HCT116 (cell line): ENCODE measurements at regions not wholly inside any gene's neighbourhood (a gene's known extent, or its start where the extent isn't known, plus 50 kb on each side); places are given as distances from the start of the nearest gene placed in this dataset.

ENCODE experiments used
- ATAC-seq: fragments of 200-7000 bp; cut with Tn5 transposase; 2 replicates; pipeline ENCODE4 v1.9.1; 2020; ENCODE audit warnings: mild to moderate bottlenecking, moderate library complexity
- BruUV-seq: library from RNA; stranded (reverse); fragments of 400-500 nt; replicated peaks from 2 replicates; lab custom pipeline; 2021; lab: Mats Ljungman, UMichigan
- CTCF ChIA-PET: fragments of 300-600 bp; sonication (Branson Sonifier 250); formaldehyde crosslinking; loops from one replicate; lab custom pipeline; 2021; ENCODE audit warnings: antibody characterized with exemption; lab: Charles Lee
- POLR2A ChIA-PET: fragments of 300-600, 350-600 bp; sonication (Branson Sonifier 250); formaldehyde crosslinking; loops from one replicate; lab custom pipeline; 2021; ENCODE audit warnings: antibody characterized with exemption; lab: Charles Lee
- RAD21 ChIA-PET, 2 experiments: fragments of 300-600 bp; sonication (Branson Sonifier 250); formaldehyde crosslinking; loops; one replicate each; lab custom pipeline; 2023; ENCODE audit warnings: low total read pairs in 2 of 2; ENCODE audit not compliant: uncharacterized antibody in 2 of 2, unreplicated experiment in 2 of 2, low non-redundant PET in 1 of 2; lab: Charles Lee
- DNase-seq: peaks from one replicate; pipeline ENCODE4 v3.0.0-alpha.2; 2010; ENCODE audit warnings: low read depth, low spot score
- H2AFZ ChIP-seq: fragments of 200-600 bp; shearing (Covaris generic), sonication (generic); 2 replicates; pipeline ENCODE4 v1.6.1; 2017; ENCODE audit warnings: low read depth, mixed run types, mixed read lengths, antibody characterized with exemption, low read length; ENCODE audit not compliant: poor library complexity, severe bottlenecking
- H3K27ac ChIP-seq: 2 replicates; pipeline ENCODE4 v1.5.1; 2012; ENCODE audit warnings: low read depth, low read length
- H3K27me3 ChIP-seq: fragments of 200-600 bp; sonication (generic); 2 replicates; pipeline ENCODE4 v1.6.1; 2016; ENCODE audit warnings: mixed run types, low read length, mixed read lengths; ENCODE audit not compliant: insufficient read depth
- H3K36me3 ChIP-seq, 2 experiments: fragments of 200-500 bp in 1 of 2; fragments of 200-600 bp in 1 of 2; sonication (Bioruptor generic) in 1 of 2; sonication (generic) in 1 of 2; 2 replicates each; pipeline versions ENCODE4 v1.5.1 to v1.6.1; 2014 to 2016; ENCODE audit warnings: low read length in 2 of 2, inconsistent platforms in 1 of 2, mixed read lengths in 1 of 2, mixed run types in 1 of 2; ENCODE audit not compliant: insufficient read depth in 2 of 2, control insufficient read depth in 1 of 2
- H3K4me1 ChIP-seq, 2 experiments: fragments of 200-600 bp in 1 of 2; sonication (generic) in 1 of 2; 2 replicates each; pipeline versions ENCODE4 v1.5.1 to v1.6.1; 2012 to 2017; ENCODE audit warnings: low read length in 2 of 2, inconsistent platforms in 1 of 2, mild to moderate bottlenecking in 1 of 2, mixed read lengths in 1 of 2, mixed run types in 1 of 2, moderate library complexity in 1 of 2; ENCODE audit not compliant: insufficient read depth in 2 of 2, control insufficient read depth in 1 of 2
- H3K4me2 ChIP-seq: fragments of 200-600 bp; sonication (generic); 2 replicates; pipeline ENCODE4 v1.6.1; 2017; ENCODE audit warnings: mixed run types, low read length, mixed read lengths
- H3K4me3 ChIP-seq, 2 experiments: fragments of 200-600 bp in 1 of 2; sonication (generic) in 1 of 2; replicated peaks in 1 of 2; 2 replicates each; pipeline ENCODE4 v1.5.1; 2011 to 2016; ENCODE audit warnings: low read length in 2 of 2, control low read depth in 1 of 2, low read depth in 1 of 2, mild to moderate bottlenecking in 1 of 2, mixed read lengths in 1 of 2, mixed run types in 1 of 2
- H3K79me2 ChIP-seq: fragments of 200-600 bp; sonication (generic); 2 replicates; pipeline ENCODE4 v1.6.1; 2017; ENCODE audit warnings: mild to moderate bottlenecking, mixed run types, low read length, moderate library complexity, mixed read lengths; ENCODE audit not compliant: insufficient read depth
- H3K9ac ChIP-seq: fragments of 200-600 bp; sonication (generic); 2 replicates; pipeline ENCODE4 v1.6.1; 2016; ENCODE audit warnings: low read length, mixed read lengths
- H3K9me2 ChIP-seq: fragments of 200-600 bp; sonication (generic), shearing (Covaris generic); 2 replicates; pipeline ENCODE4 v1.6.1; 2017; ENCODE audit warnings: mixed run types, mild to moderate bottlenecking, moderate library complexity; ENCODE audit not compliant: insufficient read depth
- H3K9me3 ChIP-seq, 2 experiments: fragments of 200-500 bp in 1 of 2; fragments of 200-600 bp in 1 of 2; sonication (Bioruptor generic) in 1 of 2; sonication (generic) in 1 of 2; 2 replicates each; pipeline ENCODE4 v1.6.1; 2014 to 2017; ENCODE audit warnings: low read length in 2 of 2, mixed read lengths in 2 of 2, inconsistent platforms in 1 of 2, low read depth in 1 of 2, mild to moderate bottlenecking in 1 of 2, mixed run types in 1 of 2, moderate library complexity in 1 of 2; ENCODE audit not compliant: control insufficient read depth in 1 of 2, insufficient read depth in 1 of 2
- H4K20me1 ChIP-seq: fragments of 200-600 bp; sonication (generic), shearing (Covaris generic); 2 replicates; pipeline ENCODE4 v1.6.1; 2017; ENCODE audit warnings: mixed run types, mild to moderate bottlenecking, moderate library complexity; ENCODE audit not compliant: insufficient read depth
- CBX3 ChIP-seq: IDR thresholded peaks from 2 replicates; pipeline ENCODE4 v1.6.1; 2012; ENCODE audit warnings: low read depth
- CEBPB ChIP-seq: IDR thresholded peaks from 2 replicates; pipeline ENCODE4 v1.6.1; 2012; ENCODE audit warnings: low read depth
- CTCF ChIP-seq, 3 experiments: fragments of 200-600 bp in 1 of 3; sonication (generic) in 1 of 3; IDR thresholded peaks in 2 of 3; conservative IDR thresholded peaks in 1 of 3; 2 replicates each; pipeline ENCODE4 v1.5.1; 2012 to 2017; ENCODE audit warnings: low read depth in 2 of 3, low read length in 2 of 3, antibody characterized with exemption in 1 of 3, borderline replicate concordance in 1 of 3, control low read depth in 1 of 3, mild to moderate bottlenecking in 1 of 3, mixed read lengths in 1 of 3, mixed run types in 1 of 3, moderate library complexity in 1 of 3; ENCODE audit not compliant: insufficient read depth in 1 of 3
- EGR1 ChIP-seq: IDR thresholded peaks from 2 replicates; pipeline ENCODE4 v1.6.1; 2012; ENCODE audit warnings: low read depth
- ELF1 ChIP-seq: IDR thresholded peaks from 2 replicates; pipeline ENCODE4 v1.6.1; 2012; ENCODE audit warnings: low read depth, borderline replicate concordance
- EZH2 ChIP-seq: fragments of 200-600 bp; sonication (generic); IDR thresholded peaks from 2 replicates; pipeline ENCODE4 v1.6.1; 2017; ENCODE audit warnings: antibody characterized with exemption, mixed run types
- EZH2phosphoT487 ChIP-seq: fragments of 200-600 bp; IDR thresholded peaks from 2 replicates; pipeline ENCODE4 v1.6.1; 2018; ENCODE audit warnings: antibody characterized with exemption, borderline replicate concordance
- JUND ChIP-seq: IDR thresholded peaks from 2 replicates; pipeline ENCODE4 v1.6.1; 2012
- RAD21 ChIP-seq: IDR thresholded peaks from 2 replicates; pipeline ENCODE4 v1.6.1; 2012; ENCODE audit warnings: low read depth, mild to moderate bottlenecking
- SRF ChIP-seq: IDR thresholded peaks from 2 replicates; pipeline ENCODE4 v1.6.1; 2012; ENCODE audit warnings: low read depth
- TCF7L2 ChIP-seq: IDR thresholded peaks from 2 replicates; pipeline ENCODE4 v1.7.0; 2011; ENCODE audit warnings: borderline replicate concordance, inconsistent platforms; ENCODE audit not compliant: insufficient read depth, insufficient read length; ENCODE audit errors: extremely low read depth
- YY1 ChIP-seq: IDR thresholded peaks from 2 replicates; pipeline ENCODE4 v1.6.1; 2011; ENCODE audit warnings: low read length, low read depth, moderate library complexity, mild to moderate bottlenecking; ENCODE audit not compliant: insufficient replicate concordance; ENCODE audit errors: extremely low read depth
- intact Hi-C: fragments of 100-400 bp; cut with micrococcal nuclease; formaldehyde crosslinking; loops from 2 replicates; pipeline ENCODE4 v1.10.0; 2022

- no peaks in the 10 kb centered on the region for H3K4me1 ChIP-seq
- ChIA-PET RAD21 (no interaction called here), POLR2A (no interaction called here), CTCF (no interaction called here)
- H3K27ac ChIP-seq = no peak overlapping the region
- BruUV-seq = no TSS peak
- no peaks in the 10 kb centered on the region for H3K9me3 ChIP-seq
- DNase-seq (no peak), ATAC-seq (no peak)
- no peak overlapping the region for H2AFZ ChIP-seq
- TF ChIP-seq EZH2phosphoT487 = no peak
- TF ChIP-seq ELF1 = no peak
- no peak for TF ChIP-seq CBX3
- no peak for TF ChIP-seq EZH2
- no peak for TF ChIP-seq RAD21
- no peak for TF ChIP-seq EGR1
- TF ChIP-seq YY1 = no peak
- no peak for TF ChIP-seq CEBPB
- no peak for TF ChIP-seq SRF
- TF ChIP-seq TCF7L2 = no peak
- TF ChIP-seq JUND = no peak
- no peak for TF ChIP-seq CTCF (IDR thresholded peaks at IDR 0.05 in 2 of 3, conservative IDR thresholded peaks at IDR 0.05 in 1 of 3; ENCODE audit: borderline replicate concordance in 1 of 3, insufficient read depth in 1 of 3, low read depth in 2 of 3, low read length in 2 of 3)
- no peaks in the 10 kb centered on the region for H3K9me2 ChIP-seq
- no peak overlapping the region for H3K4me3 ChIP-seq
- no peaks in the 10 kb centered on the region for H3K36me3 ChIP-seq
- no peaks in the 10 kb centered on the region for H3K79me2 ChIP-seq
- H3K9ac ChIP-seq = no peak overlapping the region
- intact Hi-C loops = no loop called here
- no peak overlapping the region for H3K4me2 ChIP-seq
- H4K20me1 ChIP-seq = no peaks in the 10 kb centered on the region
- H3K27me3 ChIP-seq = no peaks in the 10 kb centered on the region
Observed at GRCh38 chr1:56185493-56185892, 393.9 kb downstream of the PLPP3 start.
